DND-41 (cell line): ENCODE measurements at regions not wholly inside any gene's neighbourhood (a gene's known extent, or its start where the extent isn't known, plus 50 kb on each side); places are given as distances from the start of the nearest gene placed in this dataset.

Experiments used
- ATAC-seq: fragments of 200-7000 bp; cut with Tn5 transposase; 3 replicates; pipeline ENCODE4 v1.9.1; 2021; ENCODE audit warnings: low read depth; ENCODE audit not compliant: insufficient read depth
- DNase-seq: peaks from one replicate; pipeline ENCODE4 v3.0.0-alpha.2; 2020
- H2AFZ ChIP-seq: 2 replicates; pipeline ENCODE4 v1.6.0; 2012; ENCODE audit warnings: low read depth, low read length
- H3K27ac ChIP-seq: 2 replicates; pipeline ENCODE4 v1.5.1; 2012; ENCODE audit warnings: low read length, inconsistent platforms
- H3K27me3 ChIP-seq: fragments of 200-600 bp; sonication (generic); 2 replicates; pipeline ENCODE4 v1.6.0; 2012; ENCODE audit warnings: low read length, mild to moderate bottlenecking, inconsistent platforms; ENCODE audit not compliant: insufficient read depth, poor library complexity
- H3K36me3 ChIP-seq: 2 replicates; pipeline ENCODE4 v1.5.1; 2012; ENCODE audit warnings: low read length, inconsistent platforms; ENCODE audit not compliant: insufficient read depth
- H3K4me1 ChIP-seq: 2 replicates; pipeline ENCODE4 v1.5.1; 2012; ENCODE audit warnings: mild to moderate bottlenecking, low read length; ENCODE audit not compliant: insufficient read depth
- H3K4me2 ChIP-seq: 2 replicates; pipeline ENCODE4 v1.6.0; 2012; ENCODE audit warnings: mild to moderate bottlenecking, moderate library complexity, low read length, inconsistent platforms; ENCODE audit not compliant: insufficient read depth
- H3K4me3 ChIP-seq, 2 experiments: fragments of 200-600 bp in 1 of 2; shearing (Covaris generic) in 1 of 2; 2 replicates each; pipeline ENCODE4 v1.5.1; 2012 to 2016; ENCODE audit warnings: inconsistent platforms in 2 of 2, low read length in 2 of 2, mild to moderate bottlenecking in 2 of 2, low read depth in 1 of 2, moderate library complexity in 1 of 2
- H3K79me2 ChIP-seq: 2 replicates; pipeline ENCODE4 v1.6.0; 2012; ENCODE audit warnings: low read length, inconsistent platforms; ENCODE audit not compliant: insufficient read depth
- H3K9ac ChIP-seq: 2 replicates; pipeline ENCODE4 v1.6.0; 2012; ENCODE audit warnings: low read depth, mild to moderate bottlenecking, inconsistent platforms, low read length, moderate library complexity
- H3K9me3 ChIP-seq: 2 replicates; pipeline ENCODE4 v1.5.1; 2012; ENCODE audit warnings: low read length, moderate library complexity, mild to moderate bottlenecking, inconsistent platforms; ENCODE audit not compliant: insufficient read depth, severe bottlenecking
- H4K20me1 ChIP-seq: 2 replicates; pipeline ENCODE4 v1.6.0; 2012; ENCODE audit warnings: low read length; ENCODE audit not compliant: insufficient read depth
- CTCF ChIP-seq: IDR thresholded peaks from 2 replicates; pipeline ENCODE4 v1.5.1; 2012; ENCODE audit warnings: borderline replicate concordance, low read length, moderate library complexity, mild to moderate bottlenecking; ENCODE audit not compliant: poor library complexity, severe bottlenecking; ENCODE audit errors: extremely low read depth
- EZH2 ChIP-seq: IDR thresholded peaks from 3 replicates; pipeline ENCODE4 v1.6.1; 2012; ENCODE audit warnings: borderline replicate concordance, low read depth, mild to moderate bottlenecking, moderate library complexity, low read length, inconsistent platforms; ENCODE audit not compliant: severe bottlenecking

GRCh38 chr4:167359711-167360110, 125.4 kb upstream of the SPOCK3 start:
- Histone ChIP-seq H3K9ac (no peak overlapping the region), H3K27ac (no peak overlapping the region), H3K9me3 (no peaks in the 10 kb centered on the region), H3K4me1 (no peaks in the 10 kb centered on the region), H3K27me3 (no peaks in the 10 kb centered on the region), H3K4me3 (no peak overlapping the region), H2AFZ (no peak overlapping the region), H3K4me2 (no peak overlapping the region), H3K36me3 (no peaks in the 10 kb centered on the region), H3K79me2 (no peaks in the 10 kb centered on the region), H4K20me1 (no peaks in the 10 kb centered on the region)
- ATAC-seq: no peak
- DNase-seq: no peak
- TF ChIP-seq EZH2 (no peak), CTCF (no peak)

- H3K79me2 ChIP-seq: no peaks in the 10 kb centered on the region
- no peak overlapping the region for H3K27ac ChIP-seq
- no peaks in the 10 kb centered on the region for H3K27me3 ChIP-seq
- no peak overlapping the region for H3K9ac ChIP-seq
- H3K9me3 ChIP-seq: no peaks in the 10 kb centered on the region
- no peaks in the 10 kb centered on the region for H3K36me3 ChIP-seq
- no peaks in the 10 kb centered on the region for H4K20me1 ChIP-seq
- no peak overlapping the region for H2AFZ ChIP-seq
- DNase-seq (no peak), ATAC-seq (no peak)
- H3K4me1 ChIP-seq: no peaks in the 10 kb centered on the region
- TF ChIP-seq CTCF (no peak), EZH2 (no peak)
- H3K4me2 ChIP-seq: no peak overlapping the region
- no peak overlapping the region for H3K4me3 ChIP-seq
Observed at GRCh38 chr4:167379076-167379835, 145.0 kb upstream of the SPOCK3 start.

GRCh38 chr4:167380964-167381363, 146.7 kb upstream of the SPOCK3 start:
- no peak overlapping the region for H3K27ac ChIP-seq
- H4K20me1 ChIP-seq: no peaks in the 10 kb centered on the region
- H2AFZ ChIP-seq: no peak overlapping the region

More at GRCh38 chr4:167380964-167381363, 146.7 kb upstream of the SPOCK3 start:
- no peak overlapping the region for H3K4me2 ChIP-seq
- H3K4me1 ChIP-seq: no peaks in the 10 kb centered on the region
- no peak for DNase-seq
- no peak overlapping the region for H3K4me3 ChIP-seq
- H3K9ac ChIP-seq: no peak overlapping the region
- no peaks in the 10 kb centered on the region for H3K9me3 ChIP-seq
- no peak for ATAC-seq
- TF ChIP-seq CTCF: no peak
- TF ChIP-seq EZH2: no peak
- H3K79me2 ChIP-seq: no peaks in the 10 kb centered on the region
- no peaks in the 10 kb centered on the region for H3K27me3 ChIP-seq
- no peaks in the 10 kb centered on the region for H3K36me3 ChIP-seq
